K562 (cell line): ENCODE measurements at regions not wholly inside any gene's neighbourhood (a gene's known extent, or its start where the extent isn't known, plus 50 kb on each side); places are given as distances from the start of the nearest gene placed in this dataset.

Experiments used
- ATAC-seq: fragments of 200-7000 bp; cut with Tn5 transposase; 3 replicates; pipeline ENCODE4 v1.9.1; 2020; ENCODE audit warnings: moderate library complexity
- BruUV-seq: library from RNA; stranded (reverse); fragments of 400-500 nt; replicated peaks from 2 replicates; lab custom pipeline; 2021; lab: Mats Ljungman, UMichigan
- CTCF ChIA-PET: fragments of 300-600 bp; formaldehyde crosslinking; extraction: SDS; loops from one replicate; lab custom pipeline; 2021; ENCODE audit warnings: low intra/inter-chr PET ratio; lab: Yijun Ruan, JAX
- POLR2A ChIA-PET: fragments of 300-600, 350-650 bp; sonication (Branson Sonifier 250); formaldehyde crosslinking; extraction: SDS; loops from one replicate; lab custom pipeline; 2021; ENCODE audit warnings: antibody characterized with exemption, inconsistent platforms; lab: Yijun Ruan, JAX
- DNase-seq, 4 experiments: peaks; one replicate each; pipeline versions ENCODE4 v3.0.0 to v3.0.0-alpha.2; 2011 to 2018; ENCODE audit warnings: low spot score in 3 of 4, mixed read lengths in 3 of 4; ENCODE audit errors: extremely low read depth in 1 of 4
- FAIRE-seq: peaks from 2 replicates; lab custom pipeline; 2011; peaks lifted over from hg19 to GRCh38; lab: Jason Lieb, UNC
- H2AFZ ChIP-seq: 2 replicates; pipeline ENCODE4 v1.6.0; 2011; ENCODE audit warnings: low read depth, low read length, control low read depth, inconsistent platforms
- H3K27ac ChIP-seq: fragments of 200-600 bp; 3 replicates; pipeline ENCODE4 v1.8.0; 2011; ENCODE audit warnings: low read depth, mild to moderate bottlenecking, control low read depth, inconsistent platforms, low read length, moderate library complexity, mixed read lengths; ENCODE audit errors: extremely low read depth
- H3K27me3 ChIP-seq, 2 experiments: fragments of 300-600 bp in 1 of 2; 2 replicates in 1 of 2; 3 replicates in 1 of 2; pipeline versions ENCODE4 v1.6.0 to v1.8.0; 2011; ENCODE audit warnings: inconsistent platforms in 2 of 2, low read length in 2 of 2, mild to moderate bottlenecking in 1 of 2, mixed read lengths in 1 of 2, moderate library complexity in 1 of 2; ENCODE audit not compliant: control insufficient read depth in 2 of 2, insufficient read depth in 2 of 2
- H3K36me3 ChIP-seq: fragments of 300-600 bp; 3 replicates; pipeline ENCODE4 v1.8.0; 2011; ENCODE audit warnings: mild to moderate bottlenecking, low read length, inconsistent platforms; ENCODE audit not compliant: control insufficient read depth, insufficient read depth
- H3K4me1 ChIP-seq, 2 experiments: fragments of 200-600 bp in 1 of 2; replicated peaks in 1 of 2; 2 replicates in 1 of 2; 3 replicates in 1 of 2; pipeline versions ENCODE4 v1.5.1 to v1.8.0; 2011; ENCODE audit warnings: inconsistent platforms in 2 of 2, low read length in 2 of 2, mild to moderate bottlenecking in 1 of 2, mixed read lengths in 1 of 2, moderate library complexity in 1 of 2; ENCODE audit not compliant: control insufficient read depth in 2 of 2, insufficient read depth in 2 of 2
- H3K4me2 ChIP-seq: 2 replicates; pipeline ENCODE4 v1.6.1; 2011; ENCODE audit warnings: low read length, control low read depth, inconsistent platforms, mixed read lengths; ENCODE audit not compliant: insufficient read depth
- H3K4me3 ChIP-seq: fragments of 200-600 bp; sonication (generic), shearing (Covaris generic); 2 replicates; pipeline ENCODE4 v1.5.1; 2016; ENCODE audit warnings: control low read depth, inconsistent platforms
- H3K79me2 ChIP-seq: fragments of 200-600 bp; 3 replicates; pipeline ENCODE4 v1.8.0; 2011; ENCODE audit warnings: low read length, inconsistent platforms; ENCODE audit not compliant: control insufficient read depth, insufficient read depth
- H3K9ac ChIP-seq, 2 experiments: 2 replicates each; pipeline versions ENCODE4 v1.6.0 to v1.6.1; 2011; ENCODE audit warnings: low read depth in 2 of 2, low read length in 2 of 2, control low read depth in 1 of 2, inconsistent platforms in 1 of 2, mild to moderate bottlenecking in 1 of 2, mixed read lengths in 1 of 2; ENCODE audit not compliant: insufficient read depth in 1 of 2
- H3K9me1 ChIP-seq: one replicate; pipeline ENCODE4 v1.6.0; 2011; ENCODE audit warnings: inconsistent platforms, mild to moderate bottlenecking, low read length, moderate library complexity; ENCODE audit not compliant: control insufficient read depth, insufficient read depth
- H3K9me3 ChIP-seq: replicated peaks from 2 replicates; pipeline ENCODE4 v1.5.1; 2011; ENCODE audit warnings: low read depth, low read length, inconsistent platforms; ENCODE audit not compliant: control insufficient read depth, insufficient read depth
- H4K20me1 ChIP-seq: replicated peaks from 2 replicates; pipeline ENCODE4 v1.6.1; 2011; ENCODE audit warnings: low read length, inconsistent platforms, mixed read lengths; ENCODE audit not compliant: control insufficient read depth, insufficient read depth
- ASH1L ChIP-seq: fragments of 450-650 bp; IDR thresholded peaks from 2 replicates; pipeline ENCODE4 v1.6.1; 2018; ENCODE audit warnings: borderline replicate concordance, mild to moderate bottlenecking, low read depth; ENCODE audit not compliant: partially characterized antibody
- BACH1 ChIP-seq: fragments of 200-800 bp; sonication (Bioruptor generic); IDR thresholded peaks from 2 replicates; pipeline ENCODE4 v1.6.1; 2016; ENCODE audit warnings: missing genetic modification characterization, missing compliant biosample characterization
- CSDE1 ChIP-seq, 2 experiments: fragments of 450-650 bp; IDR thresholded peaks; 2 replicates each; pipeline ENCODE4 v1.6.1; 2016; ENCODE audit warnings: mild to moderate bottlenecking in 1 of 2
- FIP1L1 ChIP-seq: fragments of 200-400 bp; formaldehyde crosslinking; IDR thresholded peaks from 2 replicates; pipeline ENCODE4 v1.6.1; 2018; ENCODE audit warnings: mild to moderate bottlenecking, low read depth, low read length; ENCODE audit not compliant: poor library complexity, severe bottlenecking
- JUND ChIP-seq, 2 experiments: IDR thresholded peaks; 2 replicates in 1 of 2; 3 replicates in 1 of 2; pipeline ENCODE4 v1.6.1; 2011; ENCODE audit warnings: borderline replicate concordance in 2 of 2, low read depth in 2 of 2, low read length in 2 of 2, improper control_type of control experiment in 1 of 2, missing biosample characterization in 1 of 2, missing genetic modification characterization in 1 of 2, missing genetic modification reagents in 1 of 2
- MTA1 ChIP-seq: fragments of 450-650 bp; IDR thresholded peaks from 2 replicates; pipeline ENCODE4 v1.6.1; 2017; ENCODE audit warnings: borderline replicate concordance
- RAD21 ChIP-seq, 2 experiments: fragments of 250-450 bp in 1 of 2; fragments of 450-650 bp in 1 of 2; sonication (Bioruptor Pico) in 1 of 2; formaldehyde crosslinking in 1 of 2; IDR thresholded peaks in 1 of 2; conservative IDR thresholded peaks in 1 of 2; 2 replicates each; pipeline versions ENCODE4 v1.4.0 to v1.8.0; 2020 to 2022; ENCODE audit warnings: mild to moderate bottlenecking in 2 of 2, moderate library complexity in 1 of 2
- RBBP5 ChIP-seq: fragments of 200-600 bp; sonication (generic); IDR thresholded peaks from 2 replicates; pipeline ENCODE4 v1.6.1; 2012; ENCODE audit warnings: borderline replicate concordance, mild to moderate bottlenecking, low read length, control low read depth, inconsistent platforms; ENCODE audit not compliant: insufficient read depth, poor library complexity, severe bottlenecking
- TGIF2 ChIP-seq: sonication (generic); formaldehyde crosslinking; IDR thresholded peaks from 2 replicates; pipeline ENCODE4 v1.8.1; 2022; ENCODE audit warnings: mild to moderate bottlenecking, missing genetic modification reagents, moderate library complexity
- ZNF174 ChIP-seq: fragments of 250-450 bp; sonication (Bioruptor Pico); IDR thresholded peaks from 2 replicates; pipeline ENCODE4 v1.4.0; 2020; ENCODE audit warnings: mild to moderate bottlenecking
- ZNF224 ChIP-seq: sonication (generic); formaldehyde crosslinking; IDR thresholded peaks from 2 replicates; pipeline ENCODE4 v1.8.0; 2022; ENCODE audit warnings: mild to moderate bottlenecking, missing genetic modification reagents
- ZNF324 ChIP-seq: fragments of 250-450 bp; sonication (Bioruptor Pico); IDR thresholded peaks from 2 replicates; pipeline ENCODE4 v1.4.0; 2020; ENCODE audit warnings: mild to moderate bottlenecking
- ZNF444 ChIP-seq: fragments of 250-450 bp; sonication (Bioruptor Pico); IDR thresholded peaks from 2 replicates; pipeline ENCODE4 v1.4.0; 2020; ENCODE audit warnings: mild to moderate bottlenecking, moderate library complexity
- ZNF778 ChIP-seq: fragments of 450-650 bp; formaldehyde crosslinking; IDR thresholded peaks from 2 replicates; pipeline ENCODE4 v1.4.0; 2020; ENCODE audit warnings: mild to moderate bottlenecking, moderate library complexity
- WGBS: fragments of 100-300 bp; shearing (Covaris generic); methylation state at CpG from one replicate; pipeline ENCODE4 v1.1.6; 2016; ENCODE audit warnings: low coverage, mixed read lengths; ENCODE audit not compliant: insufficient coverage; ENCODE audit errors: missing lambda C conversion rate; 5-methylcytosine and 5-hydroxymethylcytosine counted together
- in situ Hi-C: fragments of 300-500 bp; cut with MboI; formaldehyde crosslinking; loops from 4 replicates; pipeline ENCODE4 v1.15.0; 2018; ENCODE audit warnings: inconsistent platforms, mixed read lengths
- intact Hi-C: fragments of 100-400 bp; cut with micrococcal nuclease; formaldehyde crosslinking; loops from 2 replicates; pipeline ENCODE4 v1.14.2; 2022
- TF ChIP-seq, protein P1 (sequence below): IDR thresholded peaks from 3 replicates; pipeline ENCODE4 v1.6.1; 2011; ENCODE audit warnings: borderline replicate concordance, mild to moderate bottlenecking; ENCODE audit not compliant: insufficient read length, insufficient read depth
- TF ChIP-seq, protein P2 (sequence below): fragments of 450-650 bp; IDR thresholded peaks from 2 replicates; pipeline ENCODE4 v1.6.1; 2016

DNA sequence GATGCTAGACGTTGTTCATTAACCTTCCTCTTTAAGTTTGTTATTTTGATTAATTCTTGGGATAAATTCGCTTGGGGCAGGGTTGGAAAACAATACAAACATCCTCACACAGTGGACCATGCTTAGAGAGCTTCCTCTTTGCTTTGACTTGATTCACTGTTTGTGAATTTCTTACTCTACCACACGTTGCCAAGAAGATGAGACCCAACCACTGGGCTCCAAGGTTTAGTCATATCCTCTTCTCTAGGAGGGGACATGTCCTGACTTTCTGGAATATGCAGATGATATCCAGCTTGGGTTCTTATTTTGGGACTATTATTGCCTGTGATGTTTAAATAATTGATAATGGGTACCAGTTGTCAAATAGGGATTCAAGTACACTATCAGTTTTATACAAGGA lies 428.2 kb downstream of the ATP23 start:
- WGBS: 0% methylated on average over 3 of the region's 3 CpGs
- in situ Hi-C loops (no loop called here), intact Hi-C loops (no loop called here)
- no peaks in the 10 kb centered on the region for H3K9me1 ChIP-seq
- no peak overlapping the region for H3K4me2 ChIP-seq
- H3K27me3 ChIP-seq: no peaks in the 10 kb centered on the region
- H3K4me3 ChIP-seq: no peak overlapping the region
- BruUV-seq: no TSS peak
- POLR2A ChIA-PET: no interaction called here
- H3K9ac ChIP-seq: no peak overlapping the region
- no peaks in the 10 kb centered on the region for H3K4me1 ChIP-seq
- CTCF ChIA-PET: no interaction called here
- H3K36me3 ChIP-seq: no peaks in the 10 kb centered on the region
- H2AFZ ChIP-seq: no peak overlapping the region
- ATAC-seq: no peak
- no peaks in the 10 kb centered on the region for H3K79me2 ChIP-seq
- TF ChIP-seq ZNF324 (CRISPR knock-in tag) (no peak), TGIF2 (no peak), ZNF174 (CRISPR knock-in tag) (no peak), RBBP5 (no peak), FIP1L1 (no peak), MTA1 (no peak)
- H4K20me1 ChIP-seq: no peaks in the 10 kb centered on the region
- no peak overlapping the region for H3K27ac ChIP-seq
- FAIRE-seq: no peak
- DNase-seq: no peak
- no peaks in the 10 kb centered on the region for H3K9me3 ChIP-seq

DNA sequence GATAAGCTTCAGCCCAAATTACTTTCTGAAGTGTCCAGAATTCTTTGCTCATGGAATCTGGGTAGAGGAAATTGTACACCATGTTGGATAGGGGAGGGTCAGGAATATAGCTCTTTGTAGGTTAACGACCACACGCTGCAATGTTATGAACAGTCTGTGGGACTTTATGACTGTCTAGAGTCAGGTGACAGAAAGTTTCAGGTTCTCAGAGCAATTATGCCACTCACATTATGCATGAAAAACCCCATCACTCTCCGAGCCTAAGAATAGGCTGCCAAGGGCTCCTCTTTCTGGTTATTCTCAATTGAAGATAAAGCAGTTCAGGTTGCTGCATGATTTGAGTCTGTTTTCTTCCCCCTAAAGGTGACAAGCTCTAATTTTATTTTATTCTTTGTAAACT lies 430.9 kb downstream of the ATP23 start:
- ChIA-PET POLR2A (no interaction called here), CTCF (no interaction called here)
- in situ Hi-C loops (no loop called here), intact Hi-C loops (no loop called here)
- no peak overlapping the region for H2AFZ ChIP-seq
- H3K4me2 ChIP-seq: no peak overlapping the region
- DNase-seq (no peak), FAIRE-seq (no peak), ATAC-seq (no peak)
- H3K4me3 ChIP-seq: no peak overlapping the region
- BruUV-seq: no TSS peak
- H3K79me2 ChIP-seq: no peaks in the 10 kb centered on the region
- H4K20me1 ChIP-seq: no peaks in the 10 kb centered on the region
- H3K9ac ChIP-seq: no peak overlapping the region
- no peaks in the 10 kb centered on the region for H3K36me3 ChIP-seq
- 0% methylated on average over 3 of the region's 3 CpGs for WGBS
- no peak overlapping the region for H3K27ac ChIP-seq
- no peaks in the 10 kb centered on the region for H3K9me1 ChIP-seq
- no peaks in the 10 kb centered on the region for H3K4me1 ChIP-seq
- H3K9me3 ChIP-seq: no peaks in the 10 kb centered on the region
- H3K27me3 ChIP-seq: no peaks in the 10 kb centered on the region
- TF ChIP-seq BACH1 (tag): no peak
- TF ChIP-seq, protein P1, sequence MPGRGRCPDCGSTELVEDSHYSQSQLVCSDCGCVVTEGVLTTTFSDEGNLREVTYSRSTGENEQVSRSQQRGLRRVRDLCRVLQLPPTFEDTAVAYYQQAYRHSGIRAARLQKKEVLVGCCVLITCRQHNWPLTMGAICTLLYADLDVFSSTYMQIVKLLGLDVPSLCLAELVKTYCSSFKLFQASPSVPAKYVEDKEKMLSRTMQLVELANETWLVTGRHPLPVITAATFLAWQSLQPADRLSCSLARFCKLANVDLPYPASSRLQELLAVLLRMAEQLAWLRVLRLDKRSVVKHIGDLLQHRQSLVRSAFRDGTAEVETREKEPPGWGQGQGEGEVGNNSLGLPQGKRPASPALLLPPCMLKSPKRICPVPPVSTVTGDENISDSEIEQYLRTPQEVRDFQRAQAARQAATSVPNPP: no peak
- no peak for TF ChIP-seq CSDE1 (IDR thresholded peaks at IDR 0.05)
- no peak for TF ChIP-seq ASH1L
- TF ChIP-seq ZNF444 (CRISPR knock-in tag): no peak
- no peak for TF ChIP-seq ZNF224 (CRISPR knock-in tag)
- TF ChIP-seq ZNF174 (CRISPR knock-in tag): no peak
- TF ChIP-seq RAD21 (CRISPR knock-in tag; conservative IDR thresholded peaks at IDR 0.05 in 1 of 2, IDR thresholded peaks at IDR 0.05 in 1 of 2): no peak
- TF ChIP-seq, protein P2, sequence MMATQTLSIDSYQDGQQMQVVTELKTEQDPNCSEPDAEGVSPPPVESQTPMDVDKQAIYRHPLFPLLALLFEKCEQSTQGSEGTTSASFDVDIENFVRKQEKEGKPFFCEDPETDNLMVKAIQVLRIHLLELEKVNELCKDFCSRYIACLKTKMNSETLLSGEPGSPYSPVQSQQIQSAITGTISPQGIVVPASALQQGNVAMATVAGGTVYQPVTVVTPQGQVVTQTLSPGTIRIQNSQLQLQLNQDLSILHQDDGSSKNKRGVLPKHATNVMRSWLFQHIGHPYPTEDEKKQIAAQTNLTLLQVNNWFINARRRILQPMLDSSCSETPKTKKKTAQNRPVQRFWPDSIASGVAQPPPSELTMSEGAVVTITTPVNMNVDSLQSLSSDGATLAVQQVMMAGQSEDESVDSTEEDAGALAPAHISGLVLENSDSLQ: no peak
- TF ChIP-seq ZNF778 (CRISPR knock-in tag): no peak
- TF ChIP-seq JUND (IDR thresholded peaks at IDR 0.05; ENCODE audit: borderline replicate concordance, low read depth, low read length): no peak
- no peak for TF ChIP-seq JUND (tag; IDR thresholded peaks at IDR 0.05; ENCODE audit: borderline replicate concordance, low read depth, low read length)
